Colonic mucosa (tissue), 4 donors: ENCODE measurements at regions not wholly inside any gene's neighbourhood (a gene's known extent, or its start where the extent isn't known, plus 50 kb on each side); places are given as distances from the start of the nearest gene placed in this dataset.
"Not testable (repeated sequence)": the region's sequence is repeated elsewhere in the genome, so short reads cannot be mapped to it uniquely, and the experiment has no call there.

Experiments
- DNase-seq: peaks from one replicate; pipeline ENCODE4 v3.0.0-alpha.2; 2020
- H3K27ac ChIP-seq: fragments of 200-600 bp; one replicate; pipeline ENCODE4 v1.8.0; 2021
- H3K27me3 ChIP-seq: fragments of 200-600 bp; one replicate; pipeline ENCODE4 v1.8.0; 2021
- H3K36me3 ChIP-seq: fragments of 200-600 bp; one replicate; pipeline ENCODE4 v1.8.0; 2021
- H3K4me1 ChIP-seq: fragments of 200-600 bp; one replicate; pipeline ENCODE4 v1.8.0; 2021; ENCODE audit warnings: mild to moderate bottlenecking
- H3K4me3 ChIP-seq: fragments of 200-600 bp; one replicate; pipeline ENCODE4 v1.8.0; 2021
- H3K9ac ChIP-seq, 2 donors: one replicate each; pipeline ENCODE4 v1.7.0; 2013; ENCODE audit warnings: control low read depth in 2 of 2, low read depth in 2 of 2, low read length in 2 of 2
- H3K9me3 ChIP-seq: fragments of 200-600 bp; one replicate; pipeline ENCODE4 v1.8.0; 2021
- CTCF ChIP-seq: fragments of 200-600 bp; IDR thresholded peaks from one replicate; pipeline ENCODE4 v1.8.0; 2022; ENCODE audit warnings: antibody characterized with exemption, mild to moderate bottlenecking
- intact Hi-C: fragments of 100-400 bp; cut with DNase I; formaldehyde crosslinking; loops from one replicate; pipeline ENCODE4 v1.14.1; 2022
- donor health status: healthy.
- donor health status: DM: no; HTN: no; CAD: no.
- donor health status: DM: no; HTN: no; CAD: no.

DNA sequence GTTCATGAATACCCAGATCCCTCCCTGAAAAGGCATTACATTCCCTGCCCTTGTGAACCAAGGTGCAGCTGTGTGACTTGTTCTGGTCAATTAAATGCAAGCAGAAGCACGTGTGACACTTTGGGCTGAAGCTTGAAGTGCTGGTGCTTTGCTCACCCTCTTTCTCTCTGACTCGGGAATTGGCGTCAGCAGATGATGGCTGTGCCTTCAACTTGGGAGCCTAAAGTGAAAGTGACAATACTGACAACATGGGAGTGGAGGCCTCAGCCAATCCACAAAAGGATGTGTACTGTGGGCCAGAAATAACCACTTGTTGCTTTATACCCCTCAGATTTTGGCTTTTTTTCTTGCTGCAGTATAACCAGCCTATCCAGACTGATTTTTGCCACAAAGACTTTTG, 148.3 kb upstream of the THY1 start:
- H3K4me1 ChIP-seq: no peaks in the 10 kb centered on the region
- intact Hi-C loops: no loop called here

DNA sequence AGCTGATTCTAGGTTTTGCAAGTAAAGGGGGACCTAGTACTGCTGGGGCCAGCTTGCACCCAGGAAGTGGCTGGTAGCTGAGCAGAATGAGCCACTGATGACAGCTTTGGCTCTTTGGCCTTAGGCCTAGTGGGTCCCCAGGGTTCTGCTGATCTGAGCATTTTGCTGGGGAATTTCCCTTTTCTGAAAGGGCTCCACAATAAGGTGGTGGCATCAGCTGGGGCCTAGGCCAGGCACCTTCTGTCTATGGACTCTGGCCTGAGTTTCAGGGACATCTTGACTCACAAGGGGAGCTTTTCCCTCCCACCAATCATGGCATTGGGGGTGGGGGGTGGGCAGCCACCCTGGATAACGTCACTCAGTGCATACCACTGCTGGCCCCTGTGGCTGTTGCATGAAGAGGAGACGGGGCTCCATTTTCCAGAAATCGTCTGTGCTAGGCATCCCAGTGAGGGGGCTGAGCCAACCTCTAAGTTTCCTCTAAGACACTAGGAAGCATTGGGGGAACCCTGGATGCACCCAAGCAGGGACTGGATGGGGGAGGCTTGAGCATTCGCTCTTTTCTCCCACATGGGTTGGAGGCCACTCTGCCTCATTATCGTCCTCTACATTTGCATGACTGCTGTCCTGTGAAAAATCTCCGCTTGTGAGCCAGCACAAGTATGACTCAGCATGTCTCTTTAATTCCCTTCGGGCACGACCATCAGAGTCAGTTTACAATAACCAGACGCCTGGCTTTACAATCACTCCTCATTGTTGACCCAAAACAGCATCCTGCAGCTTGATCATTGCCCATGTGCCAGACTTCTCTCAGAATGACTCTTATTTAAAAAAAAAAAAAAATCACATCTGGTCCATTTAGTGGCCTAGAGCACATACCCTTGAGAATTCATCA, 145.0 kb upstream of the THY1 start:
- no peaks in the 10 kb centered on the region for H3K4me1 ChIP-seq
- DNase-seq: no peak
- no peaks in the 10 kb centered on the region for H3K27me3 ChIP-seq
- TF ChIP-seq CTCF: no peak
- H3K9ac ChIP-seq: no peak overlapping the region
- H3K27ac ChIP-seq: no peak overlapping the region
- intact Hi-C loops: no loop called here
- no peaks in the 10 kb centered on the region for H3K9me3 ChIP-seq
- no peaks in the 10 kb centered on the region for H3K36me3 ChIP-seq
- H3K4me3 ChIP-seq: no peak overlapping the region

More for the DNA sequence above, 148.3 kb upstream of the THY1 start:
- Histone ChIP-seq H3K9me3 (no peaks in the 10 kb centered on the region), H3K27ac (no peak overlapping the region), H3K9ac (no peak overlapping the region), H3K27me3 (no peaks in the 10 kb centered on the region), H3K4me3 (no peak overlapping the region), H3K36me3 (no peaks in the 10 kb centered on the region)
- no peak for DNase-seq
- no peak for TF ChIP-seq CTCF

GRCh38 chr11:119566319-119566718, 143.3 kb upstream of the THY1 start:
- Histone ChIP-seq H3K27ac (no peak overlapping the region), H3K9me3 (no peaks in the 10 kb centered on the region), H3K9ac (no peak overlapping the region), H3K27me3 (no peaks in the 10 kb centered on the region), H3K36me3 (no peaks in the 10 kb centered on the region), H3K4me3 (no peak overlapping the region), H3K4me1 (no peaks in the 10 kb centered on the region)
- no peak for DNase-seq
- intact Hi-C loops: no loop called here
- TF ChIP-seq CTCF: no peak

DNA sequence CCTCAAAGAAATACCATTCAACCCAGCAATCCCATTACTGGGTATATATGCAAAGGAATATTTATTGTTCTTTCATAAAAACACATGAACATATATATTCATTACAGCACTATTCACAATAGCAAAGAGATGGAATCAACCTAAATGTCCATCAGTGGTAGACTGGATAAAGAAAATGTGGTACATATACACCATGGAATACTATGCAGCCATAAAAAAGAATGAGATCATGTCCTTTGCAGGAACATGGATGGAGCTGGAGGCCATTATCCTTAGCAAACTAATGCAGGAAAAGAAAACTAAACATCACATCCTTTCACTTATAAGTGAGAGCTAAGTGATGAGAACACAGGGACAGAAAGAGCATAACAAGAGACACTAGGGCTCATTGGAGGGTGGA, 142.7 kb upstream of the THY1 start:
- H3K27me3 ChIP-seq, H3K27ac ChIP-seq, H3K4me3 ChIP-seq, DNase-seq, H3K4me1 ChIP-seq, H3K9me3 ChIP-seq, H3K36me3 ChIP-seq, H3K9ac ChIP-seq, intact Hi-C loops: not testable (repeated sequence)

GRCh38 chr11:119560961-119561360, 138.0 kb upstream of the THY1 start:
- Histone ChIP-seq H3K4me1 (no peaks in the 10 kb centered on the region), H3K9ac (no peak overlapping the region), H3K9me3 (no peaks in the 10 kb centered on the region), H3K4me3 (no peak overlapping the region), H3K36me3 (no peaks in the 10 kb centered on the region), H3K27me3 (no peaks in the 10 kb centered on the region), H3K27ac (no peak overlapping the region)
- intact Hi-C loops: no loop called here
- TF ChIP-seq CTCF: no peak
- no peak for DNase-seq

DNA sequence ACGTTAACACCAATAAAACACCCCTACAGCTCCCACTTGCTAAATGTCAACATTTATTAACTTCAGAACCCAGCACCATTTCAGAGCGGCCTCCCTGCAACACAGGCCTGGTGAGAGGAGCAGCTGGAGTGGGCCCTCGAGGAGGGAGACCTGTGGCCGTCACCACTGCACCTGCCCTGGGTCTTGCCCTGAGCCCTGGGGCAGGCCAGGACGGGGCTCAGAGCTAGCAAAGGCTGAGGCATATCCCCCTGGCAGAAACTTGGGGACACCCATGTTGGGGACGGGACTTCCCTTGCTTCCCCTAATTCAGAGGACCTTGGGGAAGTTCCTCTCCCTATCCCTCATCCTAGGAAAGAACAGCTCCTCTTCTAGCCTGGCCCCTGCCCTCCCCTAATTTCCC, 137.3 kb upstream of the THY1 start:
- Histone ChIP-seq H3K9ac (no peak overlapping the region), H3K4me1 (no peaks in the 10 kb centered on the region), H3K9me3 (no peaks in the 10 kb centered on the region), H3K27ac (no peak overlapping the region), H3K27me3 (no peaks in the 10 kb centered on the region), H3K36me3 (no peaks in the 10 kb centered on the region), H3K4me3 (no peak overlapping the region)
- intact Hi-C loops: no loop called here
- DNase-seq: no peak
- TF ChIP-seq CTCF: no peak
